Stomach (tissue), 8 donors: ENCODE measurements at regions not wholly inside any gene's neighbourhood (a gene's known extent, or its start where the extent isn't known, plus 50 kb on each side); places are given as distances from the start of the nearest gene placed in this dataset.
"Not testable (repeated sequence)": the region's sequence is repeated elsewhere in the genome, so short reads cannot be mapped to it uniquely, and the experiment has no call there.

Experiments used
- DNase-seq, 2 donors: peaks; one replicate each; pipeline versions ENCODE4 v3.0.0 to v3.0.0-alpha.2; 2013 to 2019
- H3K27ac ChIP-seq, 5 donors: fragments of 200-600 bp in 4 of 5; sonication (generic) in 4 of 5; one replicate each; pipeline ENCODE4 v1.5.1; 2013 to 2019; ENCODE audit warnings: mild to moderate bottlenecking in 1 of 5, moderate library complexity in 1 of 5
- H3K27me3 ChIP-seq, 3 donors: fragments of 200-600 bp; sonication (generic); one replicate each; pipeline ENCODE4 v1.5.1; 2017 to 2019; ENCODE audit warnings: mixed run types in 1 of 3
- H3K36me3 ChIP-seq, 4 donors: fragments of 200-600 bp; sonication (generic); 1 replicate in 3 of 4; 2 replicates in 1 of 4; pipeline ENCODE4 v1.5.1; 2016 to 2019
- H3K4me1 ChIP-seq, 4 donors: fragments of 200-600 bp; sonication (generic); one replicate each; pipeline ENCODE4 v1.5.1; 2016 to 2019
- H3K4me3 ChIP-seq, 4 donors: fragments of 200-600 bp; sonication (generic) in 3 of 4; one replicate each; pipeline ENCODE4 v1.5.1; 2016 to 2019; ENCODE audit warnings: mild to moderate bottlenecking in 1 of 4
- H3K9me3 ChIP-seq, 4 donors: fragments of 200-600 bp; sonication (generic); one replicate each; pipeline ENCODE4 v1.5.1; 2016 to 2019
- CTCF ChIP-seq, 7 experiments: fragments of 450-650 bp in 4 of 7; fragments of 200-600 bp in 3 of 7; sonication (generic) in 3 of 7; IDR thresholded peaks; one replicate each; pipeline ENCODE4 v1.5.1; 2016 to 2019; ENCODE audit warnings: antibody characterized with exemption in 7 of 7, control low read depth in 2 of 7, mild to moderate bottlenecking in 1 of 7
- EP300 ChIP-seq: sonication (generic); formaldehyde crosslinking; IDR thresholded peaks from one replicate; pipeline ENCODE4 v1.6.1; 2017; ENCODE audit warnings: antibody characterized with exemption
- POLR2A ChIP-seq, 4 donors: fragments of 450-650 bp; IDR thresholded peaks; one replicate each; pipeline ENCODE4 v1.6.1; 2016; ENCODE audit warnings: antibody characterized with exemption in 4 of 4, control low read depth in 2 of 4, mild to moderate bottlenecking in 1 of 4, moderate library complexity in 1 of 4
- POLR2AphosphoS5 ChIP-seq, 3 donors: sonication (generic); formaldehyde crosslinking; IDR thresholded peaks; one replicate each; pipeline ENCODE4 v1.6.1; 2016; ENCODE audit warnings: antibody characterized with exemption in 3 of 3
- whole genome bisulfite sequencing, 5 donors: extraction: QIAGEN DNeasy Blood & Tissue Kit in 3 of 5; methylation state at CpG; one replicate each; pipeline versions ENCODE4 v1.1.5 to v1.1.7; 2013 to 2018; 5-methylcytosine and 5-hydroxymethylcytosine counted together
- intact Hi-C: fragments of 100-400 bp; cut with DNase I; formaldehyde crosslinking; loops from one replicate; pipeline ENCODE4 v1.15.1; 2023; ENCODE audit warnings: low total_unique reads
- donor health status: healthy with polysubstance abuse.
- donor health status: Bipolar disorder and iron deficiency.
- donor health status: healthy.

- TF ChIP-seq CTCF (IDR thresholded peaks at IDR 0.05) (peak in 3 of 7 experiments; percentile 33 to 35 (median 34)), POLR2AphosphoS5 (IDR thresholded peaks at IDR 0.05) (no peak)
- H3K9me3 ChIP-seq = no peaks in the 10 kb centered on the region
- H3K36me3 ChIP-seq = no peaks in the 10 kb centered on the region
- DNase-seq = peak in 1 of 2 donors; percentile 55
- no peak overlapping the region for H3K27ac ChIP-seq
- intact Hi-C loops = loop anchor here (10.0 kb wide), 1 partner anchor 328 kb away; no protein-coding TSS in a partner anchor
- H3K27me3 ChIP-seq = no peaks in the 10 kb centered on the region
- WGBS, 5 donors = 3 to 11% (median 6%) methylated on average over 3 of the region's 3 CpGs
- no peak overlapping the region for H3K4me3 ChIP-seq
- H3K4me1 ChIP-seq = no peaks in the 10 kb centered on the region
Observed at GRCh38 chr13:81872581-81872980, 1531.7 kb upstream of the SPRY2 start.

GRCh38 chr13:81871751-81872325 lies 1530.9 kb upstream of the SPRY2 start:
- intact Hi-C loops = loop anchor here (10.0 kb wide), 1 partner anchor 327 kb away; no protein-coding TSS in a partner anchor
- not testable (repeated sequence) for H3K4me3 ChIP-seq, DNase-seq, H3K36me3 ChIP-seq, H3K9me3 ChIP-seq, H3K27ac ChIP-seq, H3K27me3 ChIP-seq, H3K4me1 ChIP-seq
- WGBS, 5 donors = 66 to 78% (median 75%) methylated on average over 4 of the region's 4 CpGs

- Histone ChIP-seq H3K9me3 (no peaks in the 10 kb centered on the region), H3K27me3 (no peaks in the 10 kb centered on the region), H3K36me3 (no peaks in the 10 kb centered on the region), H3K4me1 (no peaks in the 10 kb centered on the region), H3K4me3 (no peak overlapping the region), H3K27ac (no peak overlapping the region)
- no peak for DNase-seq
- TF ChIP-seq CTCF (IDR thresholded peaks at IDR 0.05) (no peak), EP300 (no peak), POLR2A (IDR thresholded peaks at IDR 0.05) (no peak), POLR2AphosphoS5 (IDR thresholded peaks at IDR 0.05) (no peak)
- intact Hi-C loops = no loop called here
Observed at GRCh38 chr13:81848291-81848690, 1507.4 kb upstream of the SPRY2 start.

- WGBS, 5 donors = 87 to 91% (median 90%) methylated on average over 2 of the region's 2 CpGs
- TF ChIP-seq POLR2AphosphoS5 (IDR thresholded peaks at IDR 0.05) (no peak), CTCF (IDR thresholded peaks at IDR 0.05) (no peak), POLR2A (IDR thresholded peaks at IDR 0.05) (no peak), EP300 (no peak)
Observed at GRCh38 chr13:81846771-81847170, 1505.8 kb upstream of the SPRY2 start.

GRCh38 chr13:81821259-81821658 lies 1480.3 kb upstream of the SPRY2 start:
- WGBS, 5 donors = 90 to 95% (median 94%) methylated on average over 11 of the region's 11 CpGs
- no peaks in the 10 kb centered on the region for H3K36me3 ChIP-seq

More at GRCh38 chr13:81846771-81847170, 1505.8 kb upstream of the SPRY2 start:
- DNase-seq = no peak
- no peaks in the 10 kb centered on the region for H3K9me3 ChIP-seq
- H3K4me1 ChIP-seq = no peaks in the 10 kb centered on the region
- intact Hi-C loops = no loop called here
- no peak overlapping the region for H3K27ac ChIP-seq
- H3K27me3 ChIP-seq = no peaks in the 10 kb centered on the region
- no peak overlapping the region for H3K4me3 ChIP-seq
- H3K36me3 ChIP-seq = no peaks in the 10 kb centered on the region

More at GRCh38 chr13:81821259-81821658, 1480.3 kb upstream of the SPRY2 start:
- Histone ChIP-seq H3K27me3 (no peaks in the 10 kb centered on the region), H3K4me1 (no peaks in the 10 kb centered on the region), H3K27ac (no peak overlapping the region), H3K9me3 (peaks cover 0 to 5% (median 2%) of the 10 kb centered on the region in 4 donors), H3K4me3 (no peak overlapping the region)
- DNase-seq = no peak
- TF ChIP-seq CTCF (IDR thresholded peaks at IDR 0.05) = no peak
- no peak for TF ChIP-seq POLR2AphosphoS5 (IDR thresholded peaks at IDR 0.05)
- no peak for TF ChIP-seq POLR2A (IDR thresholded peaks at IDR 0.05)
- TF ChIP-seq EP300 = no peak
- intact Hi-C loops = no loop called here
